ENCODE measurements at regions not wholly inside any gene's neighbourhood (a gene's known extent, or its start where the extent isn't known, plus 50 kb on each side); places are given as distances from the start of the nearest gene placed in this dataset.

GRCh38 chr5:153224651-153225050 lies 265.8 kb upstream of the GRIA1 start:
- TF ChIP-seq CTCF (IDR thresholded peaks at IDR 0.05) (no peak), POLR2A (IDR thresholded peaks at IDR 0.05) (no peak), EP300 (IDR thresholded peaks at IDR 0.05) (no peak), POLR2AphosphoS5 (IDR thresholded peaks at IDR 0.05) (no peak)
